Epithelial cell of proximal tubule (primary cell): ENCODE measurements at regions not wholly inside any gene's neighbourhood (a gene's known extent, or its start where the extent isn't known, plus 50 kb on each side); places are given as distances from the start of the nearest gene placed in this dataset.

Experiments used
- DNase-seq: peaks from one replicate; pipeline ENCODE4 v3.0.0-alpha.2; 2011; ENCODE audit warnings: low read depth
- H3K4me3 ChIP-seq: 2 replicates; pipeline ENCODE4 v1.5.1; 2011; ENCODE audit warnings: low read depth, mild to moderate bottlenecking, low read length
- TF ChIP-seq, protein P1 (sequence below): conservative IDR thresholded peaks from 2 replicates; pipeline ENCODE4 v1.5.1; 2012; ENCODE audit warnings: low read depth, mild to moderate bottlenecking, low read length

DNA sequence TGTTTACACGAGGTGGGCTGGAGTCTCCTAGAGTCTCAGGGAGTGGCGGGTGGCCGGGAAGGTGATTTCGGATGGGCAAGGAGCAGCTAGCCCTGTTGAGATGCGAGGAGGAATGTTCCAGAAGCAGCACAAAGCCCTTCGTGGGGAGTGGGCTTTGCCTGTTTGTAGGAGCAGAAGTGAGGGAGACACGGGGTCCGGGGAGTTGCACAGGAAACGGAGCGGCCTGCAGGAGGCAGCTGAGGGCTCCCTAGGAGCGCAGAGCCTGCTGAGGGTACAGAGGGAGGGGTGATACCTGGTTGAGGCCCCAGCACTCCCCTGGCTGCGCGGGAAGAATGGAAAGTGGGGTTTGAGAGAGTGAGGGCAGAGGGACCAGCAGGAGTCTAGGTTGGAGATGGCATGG lies 847.2 kb downstream of the TBC1D22A start:
- H3K4me3 ChIP-seq = no peak overlapping the region
- DNase-seq = no peak
- TF ChIP-seq, protein P1, sequence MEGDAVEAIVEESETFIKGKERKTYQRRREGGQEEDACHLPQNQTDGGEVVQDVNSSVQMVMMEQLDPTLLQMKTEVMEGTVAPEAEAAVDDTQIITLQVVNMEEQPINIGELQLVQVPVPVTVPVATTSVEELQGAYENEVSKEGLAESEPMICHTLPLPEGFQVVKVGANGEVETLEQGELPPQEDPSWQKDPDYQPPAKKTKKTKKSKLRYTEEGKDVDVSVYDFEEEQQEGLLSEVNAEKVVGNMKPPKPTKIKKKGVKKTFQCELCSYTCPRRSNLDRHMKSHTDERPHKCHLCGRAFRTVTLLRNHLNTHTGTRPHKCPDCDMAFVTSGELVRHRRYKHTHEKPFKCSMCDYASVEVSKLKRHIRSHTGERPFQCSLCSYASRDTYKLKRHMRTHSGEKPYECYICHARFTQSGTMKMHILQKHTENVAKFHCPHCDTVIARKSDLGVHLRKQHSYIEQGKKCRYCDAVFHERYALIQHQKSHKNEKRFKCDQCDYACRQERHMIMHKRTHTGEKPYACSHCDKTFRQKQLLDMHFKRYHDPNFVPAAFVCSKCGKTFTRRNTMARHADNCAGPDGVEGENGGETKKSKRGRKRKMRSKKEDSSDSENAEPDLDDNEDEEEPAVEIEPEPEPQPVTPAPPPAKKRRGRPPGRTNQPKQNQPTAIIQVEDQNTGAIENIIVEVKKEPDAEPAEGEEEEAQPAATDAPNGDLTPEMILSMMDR = no peak

DNA sequence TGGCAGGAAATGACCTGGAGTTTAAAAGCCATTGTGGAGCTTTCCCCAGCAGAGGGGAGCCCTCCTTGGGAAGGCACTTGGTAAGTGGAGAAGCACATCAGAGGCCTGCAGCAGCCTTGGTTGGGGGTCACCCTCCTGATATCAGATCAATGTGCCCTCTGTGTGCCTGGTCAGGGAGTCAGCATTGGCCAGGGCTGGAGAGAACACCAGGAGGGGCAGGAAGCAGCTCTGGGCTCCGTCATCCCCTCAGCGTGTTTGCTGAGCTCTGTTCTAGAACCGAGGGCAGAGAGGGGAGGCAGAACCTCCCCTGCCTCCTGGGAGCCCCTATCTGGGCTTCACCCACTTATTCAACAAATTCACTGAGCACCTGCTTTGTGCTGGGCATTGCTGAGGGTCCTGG lies 846.0 kb downstream of the TBC1D22A start:
- TF ChIP-seq, protein P1 = no peak
- H3K4me3 ChIP-seq = no peak overlapping the region
- no peak for DNase-seq

DNA sequence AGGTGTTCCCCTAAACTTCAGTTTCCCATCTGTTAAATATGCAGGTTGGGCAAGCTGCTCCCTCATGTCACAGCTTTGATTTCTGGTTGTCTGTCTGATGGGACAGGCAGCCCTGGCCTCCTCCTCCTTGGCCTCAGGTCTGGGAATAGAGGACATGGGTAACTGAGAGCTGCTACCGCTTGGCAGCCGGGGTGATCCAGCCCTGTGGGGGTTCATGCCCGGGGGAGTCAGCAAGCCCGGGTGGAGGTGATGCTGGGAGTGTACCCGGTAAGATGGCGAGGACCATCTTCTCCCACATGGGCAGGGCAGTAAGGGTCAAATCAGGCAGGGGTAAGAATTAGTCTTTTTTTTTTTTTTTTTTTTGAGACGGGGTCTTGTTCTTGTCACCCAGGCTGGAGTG lies 845.0 kb downstream of the TBC1D22A start:
- DNase-seq = no peak
- no peak overlapping the region for H3K4me3 ChIP-seq
- TF ChIP-seq, protein P1 = no peak

DNA sequence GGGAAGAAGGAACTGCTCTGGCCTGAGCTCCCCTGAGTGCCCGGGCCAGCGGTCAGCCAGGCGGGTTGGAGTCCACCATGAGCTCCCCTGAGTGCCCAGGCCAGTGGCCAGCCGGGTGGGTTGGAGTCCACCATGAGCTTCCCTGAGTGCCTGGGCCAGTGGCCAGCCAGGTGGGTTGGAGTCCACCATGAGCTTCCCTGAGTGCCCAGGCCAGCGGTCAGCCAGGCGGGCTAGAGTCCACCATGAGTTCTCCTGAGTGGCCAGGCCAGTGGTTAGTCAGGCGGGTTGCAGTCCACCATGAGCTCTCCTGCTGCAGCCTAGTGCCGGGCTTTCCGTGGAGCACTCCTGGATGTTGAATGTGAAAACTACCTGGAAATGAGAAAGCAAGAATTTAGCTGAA lies 844.0 kb downstream of the TBC1D22A start:
- no peak overlapping the region for H3K4me3 ChIP-seq
- no peak for DNase-seq
- TF ChIP-seq, protein P1 = no peak

DNA sequence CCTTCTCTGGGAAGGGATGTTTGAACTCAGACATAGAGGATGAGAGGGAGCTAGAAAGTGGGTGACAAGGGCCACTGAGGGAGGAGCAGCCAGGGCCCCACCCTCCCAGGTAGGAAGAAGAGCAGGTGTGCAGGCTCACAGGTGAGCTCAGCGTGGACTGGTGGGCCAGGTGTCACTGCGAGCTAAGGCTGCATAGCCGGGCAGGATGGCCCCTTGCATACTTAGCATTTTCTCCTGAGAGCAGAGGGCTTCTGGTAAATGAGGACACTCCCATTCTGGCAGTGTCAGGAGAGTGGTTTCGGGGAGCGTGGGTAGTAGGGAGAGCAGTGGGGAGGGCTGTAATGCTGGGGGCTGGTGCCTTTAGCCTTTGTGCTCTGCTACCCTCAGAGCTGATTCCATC lies 843.4 kb downstream of the TBC1D22A start:
- TF ChIP-seq, protein P1 = no peak
- H3K4me3 ChIP-seq = no peak overlapping the region
- no peak for DNase-seq

DNA sequence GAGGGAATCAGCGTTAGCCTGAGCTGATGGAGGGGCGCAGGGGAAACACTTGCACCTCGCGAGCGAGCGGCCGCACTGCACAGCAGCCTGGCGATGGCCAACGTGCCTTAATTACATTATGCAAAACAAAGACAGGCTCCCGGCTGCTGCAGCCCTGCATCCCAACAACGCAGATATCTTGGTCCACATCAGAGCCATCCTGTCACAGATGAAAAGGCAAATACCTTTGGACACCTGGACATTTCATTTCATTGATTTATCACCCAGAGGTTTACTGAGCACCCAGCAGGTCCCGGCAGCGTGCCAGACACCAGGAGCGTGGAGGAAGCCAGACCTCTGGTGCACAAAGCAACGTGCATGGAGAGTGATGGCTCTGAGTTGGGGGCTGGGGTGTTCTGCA lies 843.0 kb downstream of the TBC1D22A start:
- H3K4me3 ChIP-seq = no peak overlapping the region
- TF ChIP-seq, protein P1 = no peak
- no peak for DNase-seq

DNA sequence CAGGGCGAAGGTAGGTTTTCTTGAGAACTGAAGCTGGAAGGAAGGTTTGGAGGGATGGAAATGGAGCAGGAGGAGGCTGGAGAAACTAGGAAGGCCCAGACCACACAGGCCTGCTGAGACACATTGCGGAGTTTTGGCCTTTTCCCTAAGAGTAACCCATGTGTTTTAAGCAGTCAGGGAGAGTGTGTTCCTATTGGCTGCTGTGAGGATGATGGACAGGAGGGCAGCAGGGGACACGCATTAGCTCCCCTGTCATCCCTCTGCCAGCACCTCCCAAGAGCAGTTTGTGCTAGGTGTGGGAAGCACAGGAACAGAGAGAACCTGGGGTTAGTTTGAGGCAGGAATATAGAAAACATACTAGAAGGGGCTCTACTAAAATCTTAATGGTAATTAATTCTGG lies 842.1 kb downstream of the TBC1D22A start:
- TF ChIP-seq, protein P1 = no peak
- no peak for DNase-seq
- H3K4me3 ChIP-seq = no peak overlapping the region
